Neural progenitor cell (in vitro differentiated cells): ENCODE measurements at regions not wholly inside any gene's neighbourhood (a gene's known extent, or its start where the extent isn't known, plus 50 kb on each side); places are given as distances from the start of the nearest gene placed in this dataset.

ENCODE experiments used
- DNase-seq: peaks from one replicate; pipeline ENCODE4 v3.0.0-alpha.2; 2016; ENCODE audit warnings: low spot score
- H2AFZ ChIP-seq: fragments of 200-600 bp; sonication (generic); replicated peaks from 2 replicates; pipeline ENCODE4 v1.6.1; 2016; ENCODE audit warnings: antibody characterized with exemption
- H3F3A ChIP-seq: fragments of 200-600 bp; sonication (generic); 2 replicates; pipeline ENCODE4 v1.6.1; 2016; ENCODE audit warnings: antibody characterized with exemption, low read depth
- H3K27ac ChIP-seq: fragments of 200-600 bp; sonication (generic); 2 replicates; pipeline ENCODE4 v1.5.1; 2016; ENCODE audit warnings: mild to moderate bottlenecking
- H3K27me3 ChIP-seq: fragments of 200-600 bp; sonication (generic); 2 replicates; pipeline ENCODE4 v1.6.1; 2016; ENCODE audit warnings: mild to moderate bottlenecking, moderate library complexity
- H3K36me3 ChIP-seq: fragments of 200-600 bp; sonication (generic); 2 replicates; pipeline ENCODE4 v1.5.1; 2016
- H3K4me1 ChIP-seq: fragments of 200-600 bp; sonication (generic); 2 replicates; pipeline ENCODE4 v1.6.1; 2016; ENCODE audit warnings: mixed run types
- H3K4me2 ChIP-seq: fragments of 200-600 bp; sonication (generic); 2 replicates; pipeline ENCODE4 v1.6.1; 2016
- H3K4me3 ChIP-seq: fragments of 200-600 bp; sonication (generic); 2 replicates; pipeline ENCODE4 v1.5.1; 2016
- H3K79me2 ChIP-seq: fragments of 200-600 bp; sonication (generic); 2 replicates; pipeline ENCODE4 v1.6.1; 2016; ENCODE audit warnings: low read depth
- H3K9ac ChIP-seq: fragments of 200-600 bp; sonication (generic); 2 replicates; pipeline ENCODE4 v1.6.1; 2016
- H3K9me3 ChIP-seq: fragments of 200-600 bp; sonication (generic); 2 replicates; pipeline ENCODE4 v1.5.1; 2016; ENCODE audit warnings: low read depth
- H4K20me1 ChIP-seq: fragments of 200-600 bp; sonication (generic); 2 replicates; pipeline ENCODE4 v1.6.1; 2016; ENCODE audit warnings: low read depth
- H3K27ac Mint-ChIP-seq: 3 replicates; pipeline ENCODE4 v1.8.0; 2021; ENCODE audit warnings: mixed read lengths
- H3K27me3 Mint-ChIP-seq: 2 replicates; pipeline ENCODE4 v1.8.0; 2022; ENCODE audit warnings: low read depth, mild to moderate bottlenecking, inconsistent platforms, moderate library complexity, mixed read lengths; ENCODE audit not compliant: insufficient read depth
- H3K36me3 Mint-ChIP-seq: 3 replicates; pipeline ENCODE4 v1.8.0; 2021; ENCODE audit warnings: mixed read lengths
- H3K4me1 Mint-ChIP-seq: 3 replicates; pipeline ENCODE4 v1.8.0; 2021; ENCODE audit warnings: mixed read lengths
- H3K4me3 Mint-ChIP-seq: 3 replicates; pipeline ENCODE4 v1.8.0; 2021; ENCODE audit warnings: mild to moderate bottlenecking, moderate library complexity, mixed read lengths
- H3K9me3 Mint-ChIP-seq: 3 replicates; pipeline ENCODE4 v1.8.0; 2020; ENCODE audit warnings: mixed read lengths
- CTCF ChIP-seq: fragments of 200-600 bp; sonication (generic); IDR thresholded peaks from 2 replicates; pipeline ENCODE4 v1.5.1; 2017; ENCODE audit warnings: antibody characterized with exemption, mild to moderate bottlenecking
- EZH2 ChIP-seq: fragments of 200-600 bp; sonication (generic); IDR thresholded peaks from 2 replicates; pipeline ENCODE4 v1.6.1; 2017; ENCODE audit warnings: antibody characterized with exemption, mild to moderate bottlenecking, moderate library complexity
- EZH2phosphoT487 ChIP-seq: fragments of 200-600 bp; sonication (generic); IDR thresholded peaks from 2 replicates; pipeline ENCODE4 v1.6.1; 2017; ENCODE audit warnings: antibody characterized with exemption

- no peaks in the 10 kb centered on the region for H4K20me1 ChIP-seq
- peaks cover 13% of the 10 kb centered on the region for H3K4me1 Mint-ChIP-seq
- H3K36me3 ChIP-seq, result no peaks in the 10 kb centered on the region
- no peak overlapping the region for H3K4me3 ChIP-seq
- no peak overlapping the region for H3K27ac Mint-ChIP-seq
- H3K4me2 ChIP-seq, result no peak overlapping the region
- H3K27ac ChIP-seq, result no peak overlapping the region
- H3K36me3 Mint-ChIP-seq, result no peaks in the 10 kb centered on the region
- no peak overlapping the region for H2AFZ ChIP-seq
- no peaks in the 10 kb centered on the region for H3F3A ChIP-seq
- no peaks in the 10 kb centered on the region for H3K27me3 ChIP-seq
- TF ChIP-seq EZH2 (no peak), CTCF (no peak), EZH2phosphoT487 (no peak)
- H3K79me2 ChIP-seq, result no peaks in the 10 kb centered on the region
- no peak for DNase-seq
- peaks cover 13% of the 10 kb centered on the region for H3K4me1 ChIP-seq
- no peak overlapping the region for H3K9ac ChIP-seq
- no peak overlapping the region for H3K4me3 Mint-ChIP-seq
- H3K9me3 Mint-ChIP-seq, result no peaks in the 10 kb centered on the region
- H3K27me3 Mint-ChIP-seq, result no peaks in the 10 kb centered on the region
- H3K9me3 ChIP-seq, result no peaks in the 10 kb centered on the region
Measured at GRCh38 chr5:6909901-6910300, 196.7 kb downstream of the TENT4A start.

GRCh38 chr5:6910950-6911349, 197.7 kb downstream of the TENT4A start:
- H4K20me1 ChIP-seq, result no peaks in the 10 kb centered on the region
- no peak for DNase-seq
- H3K36me3 ChIP-seq, result no peaks in the 10 kb centered on the region
- peaks cover 2% of the 10 kb centered on the region for H3K27me3 Mint-ChIP-seq
- H2AFZ ChIP-seq, result no peak overlapping the region
- H3K4me3 Mint-ChIP-seq, result no peak overlapping the region
- no peaks in the 10 kb centered on the region for H3K36me3 Mint-ChIP-seq
- no peak overlapping the region for H3K4me3 ChIP-seq
- TF ChIP-seq CTCF (no peak), EZH2 (no peak), EZH2phosphoT487 (no peak)
- H3K79me2 ChIP-seq, result no peaks in the 10 kb centered on the region
- H3K27me3 ChIP-seq, result no peaks in the 10 kb centered on the region
- H3K4me1 ChIP-seq, result peaks cover 13% of the 10 kb centered on the region
- H3K4me1 Mint-ChIP-seq, result peaks cover 13% of the 10 kb centered on the region
- H3K9me3 Mint-ChIP-seq, result peaks cover 2% of the 10 kb centered on the region
- H3K27ac ChIP-seq, result no peak overlapping the region
- no peaks in the 10 kb centered on the region for H3K9me3 ChIP-seq
- no peaks in the 10 kb centered on the region for H3F3A ChIP-seq
- no peak overlapping the region for H3K4me2 ChIP-seq
- H3K9ac ChIP-seq, result no peak overlapping the region
- no peak overlapping the region for H3K27ac Mint-ChIP-seq

- Histone ChIP-seq H3K9me3 (no peaks in the 10 kb centered on the region), H3K4me3 (no peak overlapping the region), H3K9ac (no peak overlapping the region), H2AFZ (no peak overlapping the region), H3K27me3 (no peaks in the 10 kb centered on the region), H3K4me2 (no peak overlapping the region), H4K20me1 (no peaks in the 10 kb centered on the region), H3F3A (no peaks in the 10 kb centered on the region), H3K27ac (no peak overlapping the region), H3K36me3 (no peaks in the 10 kb centered on the region), H3K79me2 (no peaks in the 10 kb centered on the region), H3K4me1 (no peaks in the 10 kb centered on the region)
- no peak overlapping the region for H3K4me3 Mint-ChIP-seq
- H3K36me3 Mint-ChIP-seq, result no peaks in the 10 kb centered on the region
- peaks cover 4% of the 10 kb centered on the region for H3K27me3 Mint-ChIP-seq
- no peak for DNase-seq
- TF ChIP-seq EZH2 (no peak), CTCF (no peak), EZH2phosphoT487 (no peak)
- H3K27ac Mint-ChIP-seq, result no peak overlapping the region
- H3K9me3 Mint-ChIP-seq, result peaks cover 11% of the 10 kb centered on the region
- no peaks in the 10 kb centered on the region for H3K4me1 Mint-ChIP-seq
Measured at GRCh38 chr5:6914347-6914746, 201.1 kb downstream of the TENT4A start.

GRCh38 chr5:6915574-6915973, 202.3 kb downstream of the TENT4A start:
- no peaks in the 10 kb centered on the region for H3K27me3 ChIP-seq
- H3K4me2 ChIP-seq, result no peak overlapping the region
- H3K79me2 ChIP-seq, result no peaks in the 10 kb centered on the region
- H3K36me3 ChIP-seq, result no peaks in the 10 kb centered on the region
- no peaks in the 10 kb centered on the region for H3F3A ChIP-seq
- H3K4me3 ChIP-seq, result no peak overlapping the region
- peaks cover 11% of the 10 kb centered on the region for H3K9me3 Mint-ChIP-seq
- H3K27ac Mint-ChIP-seq, result no peak overlapping the region
- H3K4me3 Mint-ChIP-seq, result no peak overlapping the region
- TF ChIP-seq EZH2, result no peak
- no peak for TF ChIP-seq EZH2phosphoT487
- no peak for TF ChIP-seq CTCF
- no peak overlapping the region for H2AFZ ChIP-seq
- H3K27ac ChIP-seq, result no peak overlapping the region
- H3K9me3 ChIP-seq, result no peaks in the 10 kb centered on the region
- H3K4me1 Mint-ChIP-seq, result no peaks in the 10 kb centered on the region
- no peaks in the 10 kb centered on the region for H4K20me1 ChIP-seq
- no peaks in the 10 kb centered on the region for H3K4me1 ChIP-seq
- DNase-seq, result no peak
- no peak overlapping the region for H3K9ac ChIP-seq
- H3K27me3 Mint-ChIP-seq, result peaks cover 4% of the 10 kb centered on the region
- no peaks in the 10 kb centered on the region for H3K36me3 Mint-ChIP-seq
